ENCODE measurements at regions not wholly inside any gene's neighbourhood (a gene's known extent, or its start where the extent isn't known, plus 50 kb on each side); places are given as distances from the start of the nearest gene placed in this dataset.

GRCh38 chr5:19143935-19144334 is 844.1 kb downstream of the CDH18 start:
- Histone ChIP-seq H3K36me3 (ENCODE audit: control insufficient read depth in 4 of 4, insufficient read depth in 4 of 4, low read length in 4 of 4) (no peaks in the 10 kb centered on the region), H3K4me1 (ENCODE audit: control insufficient read depth in 5 of 5, insufficient read depth in 5 of 5, low read length in 5 of 5) (no peaks in the 10 kb centered on the region), H3K27me3 (ENCODE audit: control insufficient read depth in 3 of 3, insufficient read depth in 3 of 3, low read length in 2 of 3) (no peaks in the 10 kb centered on the region), H3K4me3 (no peak overlapping the region), H3K9ac (ENCODE audit: insufficient read depth in 1 of 2, low read length in 2 of 2) (no peak overlapping the region), H3K27ac (ENCODE audit: low read depth in 1 of 2, low read length in 1 of 2) (no peak overlapping the region), H3K9me3 (ENCODE audit: control insufficient read depth in 4 of 4, insufficient read depth in 3 of 4, low read length in 3 of 4) (peaks cover 0 to 2% (median 0%) of the 10 kb centered on the region in 4 donors)
- TF ChIP-seq CTCF (IDR thresholded peaks at IDR 0.05; ENCODE audit: control extremely low read depth, extremely low read depth): no peak
- ATAC-seq (ENCODE audit: insufficient read depth, low FRiP score) (no peak), DNase-seq (no peak)
- 65 to 79% methylated on average over 4 of the region's 4 CpGs for WGBS, 2 donors

GRCh38 chr5:19169426-19169825 is 818.6 kb downstream of the CDH18 start:
- Histone ChIP-seq H3K36me3 (ENCODE audit: control insufficient read depth in 4 of 4, insufficient read depth in 4 of 4, low read length in 4 of 4) (no peaks in the 10 kb centered on the region), H3K27me3 (ENCODE audit: control insufficient read depth in 3 of 3, insufficient read depth in 3 of 3, low read length in 2 of 3) (no peaks in the 10 kb centered on the region), H3K4me1 (ENCODE audit: control insufficient read depth in 5 of 5, insufficient read depth in 5 of 5, low read length in 5 of 5) (no peaks in the 10 kb centered on the region), H3K27ac (ENCODE audit: low read depth in 1 of 2, low read length in 1 of 2) (no peak overlapping the region), H3K9ac (ENCODE audit: insufficient read depth in 1 of 2, low read length in 2 of 2) (no peak overlapping the region), H3K4me3 (no peak overlapping the region), H3K9me3 (ENCODE audit: control insufficient read depth in 4 of 4, insufficient read depth in 3 of 4, low read length in 3 of 4) (no peaks in the 10 kb centered on the region)
- TF ChIP-seq CTCF (IDR thresholded peaks at IDR 0.05; ENCODE audit: control extremely low read depth, extremely low read depth): no peak
- ATAC-seq (ENCODE audit: insufficient read depth, low FRiP score) (no peak), DNase-seq (no peak)

GRCh38 chr5:19172926-19173470 is 815.0 kb downstream of the CDH18 start:
- H3K4me1 ChIP-seq (ENCODE audit: control insufficient read depth in 5 of 5, insufficient read depth in 5 of 5, low read length in 5 of 5): no peaks in the 10 kb centered on the region
- 83 to 87% methylated on average over 6 of the region's 6 CpGs for WGBS, 2 donors

More at GRCh38 chr5:19172926-19173470, 815.0 kb downstream of the CDH18 start:
- ATAC-seq (ENCODE audit: insufficient read depth, low FRiP score): no peak
- TF ChIP-seq CTCF (IDR thresholded peaks at IDR 0.05; ENCODE audit: control extremely low read depth, extremely low read depth): no peak
- Histone ChIP-seq H3K27me3 (ENCODE audit: control insufficient read depth in 3 of 3, insufficient read depth in 3 of 3, low read length in 2 of 3) (no peaks in the 10 kb centered on the region), H3K9ac (ENCODE audit: insufficient read depth in 1 of 2, low read length in 2 of 2) (no peak overlapping the region), H3K4me3 (no peak overlapping the region), H3K36me3 (ENCODE audit: control insufficient read depth in 4 of 4, insufficient read depth in 4 of 4, low read length in 4 of 4) (no peaks in the 10 kb centered on the region), H3K27ac (ENCODE audit: low read depth in 1 of 2, low read length in 1 of 2) (no peak overlapping the region), H3K9me3 (ENCODE audit: control insufficient read depth in 4 of 4, insufficient read depth in 3 of 4, low read length in 3 of 4) (no peaks in the 10 kb centered on the region)
- no peak for DNase-seq
